ENCODE measurements at regions not wholly inside any gene's neighbourhood (a gene's known extent, or its start where the extent isn't known, plus 50 kb on each side); places are given as distances from the start of the nearest gene placed in this dataset.

GRCh38 chr10:65470986-65471385, 1454.8 kb upstream of the LRRTM3 start:
- TF ChIP-seq CTCF (IDR thresholded peaks at IDR 0.05; ENCODE audit: insufficient read depth, low read length, poor library complexity, severe bottlenecking) (no peak), EZH2phosphoT487 (conservative IDR thresholded peaks at IDR 0.05; ENCODE audit: low read length) (no peak)
- no peaks in the 10 kb centered on the region for H3K9me3 ChIP-seq (ENCODE audit: insufficient read depth, low read length)
- H3K27ac ChIP-seq (ENCODE audit: low read depth, low read length), result no peak overlapping the region
- H2AFZ ChIP-seq (ENCODE audit: low read depth, low read length, severe bottlenecking), result no peak overlapping the region
- H3K27me3 ChIP-seq (ENCODE audit: low read length), result no peaks in the 10 kb centered on the region
- H3K9me2 ChIP-seq (replicated peaks; ENCODE audit: insufficient read depth, low read length), result no peaks in the 10 kb centered on the region
- no peak overlapping the region for H3K4me2 ChIP-seq (ENCODE audit: low read depth, low read length, poor library complexity, severe bottlenecking)
- no peak overlapping the region for H3K9ac ChIP-seq (ENCODE audit: low read length)
- H4K20me1 ChIP-seq (ENCODE audit: low read depth, low read length), result no peaks in the 10 kb centered on the region
- no peaks in the 10 kb centered on the region for H3F3A ChIP-seq (ENCODE audit: insufficient read depth)
- H3K79me2 ChIP-seq (ENCODE audit: insufficient read depth, low read length), result no peaks in the 10 kb centered on the region
- H3K36me3 ChIP-seq (ENCODE audit: low read length), result no peaks in the 10 kb centered on the region
- H3K4me3 ChIP-seq (ENCODE audit: insufficient read depth, low read length, poor library complexity, severe bottlenecking), result no peak overlapping the region

- Histone ChIP-seq H3K79me2 (ENCODE audit: insufficient read depth, low read length) (no peaks in the 10 kb centered on the region), H3F3A (ENCODE audit: insufficient read depth) (no peaks in the 10 kb centered on the region), H3K36me3 (ENCODE audit: low read length) (no peaks in the 10 kb centered on the region), H3K27me3 (ENCODE audit: low read length) (no peaks in the 10 kb centered on the region), H2AFZ (ENCODE audit: low read depth, low read length, severe bottlenecking) (no peak overlapping the region), H3K4me2 (ENCODE audit: low read depth, low read length, poor library complexity, severe bottlenecking) (no peak overlapping the region), H4K20me1 (ENCODE audit: low read depth, low read length) (no peaks in the 10 kb centered on the region), H3K9me2 (replicated peaks; ENCODE audit: insufficient read depth, low read length) (no peaks in the 10 kb centered on the region), H3K4me3 (ENCODE audit: insufficient read depth, low read length, poor library complexity, severe bottlenecking) (no peak overlapping the region), H3K9me3 (ENCODE audit: insufficient read depth, low read length) (no peaks in the 10 kb centered on the region), H3K27ac (ENCODE audit: low read depth, low read length) (no peak overlapping the region), H3K9ac (ENCODE audit: low read length) (no peak overlapping the region)
- TF ChIP-seq CTCF (IDR thresholded peaks at IDR 0.05; ENCODE audit: insufficient read depth, low read length, poor library complexity, severe bottlenecking) (no peak), EZH2phosphoT487 (conservative IDR thresholded peaks at IDR 0.05; ENCODE audit: low read length) (no peak)
These were observed 1443.0 kb upstream of the LRRTM3 start for GRCh38 chr10:65482848-65483247.

- TF ChIP-seq EZH2phosphoT487 (conservative IDR thresholded peaks at IDR 0.05; ENCODE audit: low read length) (no peak), CTCF (IDR thresholded peaks at IDR 0.05; ENCODE audit: insufficient read depth, low read length, poor library complexity, severe bottlenecking) (no peak)
- no peaks in the 10 kb centered on the region for H3K9me3 ChIP-seq (ENCODE audit: insufficient read depth, low read length)
- no peaks in the 10 kb centered on the region for H4K20me1 ChIP-seq (ENCODE audit: low read depth, low read length)
- H3F3A ChIP-seq (ENCODE audit: insufficient read depth), result no peaks in the 10 kb centered on the region
- no peaks in the 10 kb centered on the region for H3K27me3 ChIP-seq (ENCODE audit: low read length)
- H2AFZ ChIP-seq (ENCODE audit: low read depth, low read length, severe bottlenecking), result no peak overlapping the region
- no peaks in the 10 kb centered on the region; the same call in 1 of the 2 replicates for H3K9me2 ChIP-seq (replicated peaks; ENCODE audit: insufficient read depth, low read length)
- H3K4me2 ChIP-seq (ENCODE audit: low read depth, low read length, poor library complexity, severe bottlenecking), result no peak overlapping the region
- H3K36me3 ChIP-seq (ENCODE audit: low read length), result no peaks in the 10 kb centered on the region
- no peak overlapping the region for H3K9ac ChIP-seq (ENCODE audit: low read length)
- no peak overlapping the region for H3K27ac ChIP-seq (ENCODE audit: low read depth, low read length)
- H3K4me3 ChIP-seq (ENCODE audit: insufficient read depth, low read length, poor library complexity, severe bottlenecking), result no peak overlapping the region
- H3K79me2 ChIP-seq (ENCODE audit: insufficient read depth, low read length), result no peaks in the 10 kb centered on the region
These were observed 1434.0 kb upstream of the LRRTM3 start for GRCh38 chr10:65491799-65492198.
